WTC11 (cell line): ENCODE measurements at regions not wholly inside any gene's neighbourhood (a gene's known extent, or its start where the extent isn't known, plus 50 kb on each side); places are given as distances from the start of the nearest gene placed in this dataset.

Experiments used
- ATAC-seq: fragments of 200-7000 bp; cut with Tn5 transposase; 2 replicates; pipeline ENCODE4 v1.10.0; 2021; ENCODE audit warnings: mild to moderate bottlenecking, moderate library complexity
- CTCF ChIA-PET: fragments of 300-600 bp; sonication (Branson Sonifier 250); formaldehyde crosslinking; loops from one replicate; lab custom pipeline; 2021; ENCODE audit warnings: antibody characterized with exemption; lab: Charles Lee
- POLR2A ChIA-PET: fragments of 350-600 bp; sonication (Branson Sonifier 250); formaldehyde crosslinking; loops from one replicate; lab custom pipeline; 2021; ENCODE audit warnings: antibody characterized with exemption; lab: Charles Lee
- DNase-seq: peaks from one replicate; pipeline ENCODE4 v3.0.0; 2021; ENCODE audit warnings: low spot score
- H3K27ac Mint-ChIP-seq: 2 replicates; pipeline ENCODE4 v1.8.0; 2021; ENCODE audit warnings: mixed read lengths
- H3K27me3 Mint-ChIP-seq: 2 replicates; pipeline ENCODE4 v1.8.0; 2021; ENCODE audit warnings: low read depth, mild to moderate bottlenecking, moderate library complexity, mixed read lengths
- H3K36me3 Mint-ChIP-seq: 2 replicates; pipeline ENCODE4 v1.8.0; 2021; ENCODE audit warnings: mixed read lengths
- H3K4me1 Mint-ChIP-seq: 2 replicates; pipeline ENCODE4 v1.8.0; 2022; ENCODE audit warnings: mixed read lengths
- H3K4me3 Mint-ChIP-seq: 2 replicates; pipeline ENCODE4 v1.8.0; 2021; ENCODE audit warnings: mild to moderate bottlenecking, moderate library complexity, mixed read lengths
- H3K9me3 Mint-ChIP-seq: 2 replicates; pipeline ENCODE4 v1.8.0; 2021; ENCODE audit warnings: mixed read lengths
- ATF2 ChIP-seq: sonication (generic); formaldehyde crosslinking; IDR thresholded peaks from 2 replicates; pipeline ENCODE4 v1.8.1; 2022; ENCODE audit warnings: low read depth, missing genetic modification reagents, borderline replicate concordance
- ATF6 ChIP-seq: sonication (generic); formaldehyde crosslinking; IDR thresholded peaks from 2 replicates; pipeline ENCODE4 v1.8.1; 2023; ENCODE audit warnings: mild to moderate bottlenecking, missing genetic modification reagents
- CREB1 ChIP-seq: sonication (generic); formaldehyde crosslinking; IDR thresholded peaks from 2 replicates; pipeline ENCODE4 v1.8.0; 2023; ENCODE audit warnings: mild to moderate bottlenecking, missing genetic modification reagents
- ELF4 ChIP-seq: sonication (generic); formaldehyde crosslinking; IDR thresholded peaks from 2 replicates; pipeline ENCODE4 v1.8.1; 2022; ENCODE audit warnings: low read depth, mild to moderate bottlenecking, moderate library complexity, missing genetic modification reagents
- EMX1 ChIP-seq: fragments of 250-450 bp; sonication (Bioruptor Pico); IDR thresholded peaks from 2 replicates; pipeline ENCODE4 v1.8.0; 2021; ENCODE audit warnings: mild to moderate bottlenecking
- ESRRA ChIP-seq: sonication (generic); formaldehyde crosslinking; IDR thresholded peaks from 2 replicates; pipeline ENCODE4 v1.8.1; 2022; ENCODE audit warnings: mild to moderate bottlenecking, missing genetic modification reagents, borderline replicate concordance
- FOXK1 ChIP-seq: sonication (generic); formaldehyde crosslinking; IDR thresholded peaks from 2 replicates; pipeline ENCODE4 v1.8.0; 2022; ENCODE audit warnings: mild to moderate bottlenecking, moderate library complexity, missing genetic modification reagents
- HMGA2 ChIP-seq: fragments of 250-450 bp; sonication (Bioruptor Pico); IDR thresholded peaks from 2 replicates; pipeline ENCODE4 v1.4.0; 2021; ENCODE audit warnings: mild to moderate bottlenecking, moderate library complexity
- IRF1 ChIP-seq: sonication (generic); formaldehyde crosslinking; IDR thresholded peaks from 2 replicates; pipeline ENCODE4 v1.8.0; 2023; ENCODE audit warnings: missing genetic modification reagents
- MXD4 ChIP-seq: fragments of 250-450 bp; sonication (Bioruptor Pico); IDR thresholded peaks from 2 replicates; pipeline ENCODE4 v1.8.0; 2021; ENCODE audit warnings: mild to moderate bottlenecking, moderate library complexity, borderline replicate concordance
- TCF7 ChIP-seq: sonication (generic); formaldehyde crosslinking; IDR thresholded peaks from 2 replicates; pipeline ENCODE4 v1.8.0; 2022; ENCODE audit warnings: mild to moderate bottlenecking, low read depth, missing genetic modification reagents, moderate library complexity
- TEAD1 ChIP-seq: sonication (generic); formaldehyde crosslinking; IDR thresholded peaks from 2 replicates; pipeline ENCODE4 v1.8.0; 2022; ENCODE audit warnings: mild to moderate bottlenecking, missing genetic modification reagents
- ZBTB43 ChIP-seq: sonication (generic); formaldehyde crosslinking; IDR thresholded peaks from 2 replicates; pipeline ENCODE4 v1.8.1; 2023; ENCODE audit warnings: mild to moderate bottlenecking, missing genetic modification reagents
- ZMAT4 ChIP-seq: fragments of 250-450 bp; sonication (Bioruptor Pico); IDR thresholded peaks from 2 replicates; pipeline ENCODE4 v1.9.0; 2021; ENCODE audit warnings: mild to moderate bottlenecking
- ZNF219 ChIP-seq: sonication (generic); formaldehyde crosslinking; IDR thresholded peaks from 2 replicates; pipeline ENCODE4 v1.8.0; 2023; ENCODE audit warnings: missing genetic modification reagents, mild to moderate bottlenecking, borderline replicate concordance
- ZNF416 ChIP-seq: fragments of 250-450 bp; sonication (Bioruptor Pico); IDR thresholded peaks from 2 replicates; pipeline ENCODE4 v1.9.0; 2021; ENCODE audit warnings: mild to moderate bottlenecking, inconsistent platforms
- ZNF512 ChIP-seq: sonication (generic); formaldehyde crosslinking; IDR thresholded peaks from 2 replicates; pipeline ENCODE4 v1.8.1; 2022; ENCODE audit warnings: missing genetic modification reagents, borderline replicate concordance
- ZNF532 ChIP-seq: fragments of 250-450 bp; sonication (Bioruptor Pico); IDR thresholded peaks from 2 replicates; pipeline ENCODE4 v1.9.0; 2021; ENCODE audit warnings: mild to moderate bottlenecking, borderline replicate concordance
- ZNF671 ChIP-seq: fragments of 250-450 bp; sonication (Bioruptor Pico); IDR thresholded peaks from 2 replicates; pipeline ENCODE4 v1.8.0; 2021; ENCODE audit warnings: mild to moderate bottlenecking

- CTCF ChIA-PET = interaction anchor here (0.7 kb wide), 1 partner anchor 91 kb away, joined by 3 read pairs; no protein-coding TSS in a partner anchor
- TF ChIP-seq ZNF671 (CRISPR knock-in tag) (no peak), ZMAT4 (CRISPR knock-in tag) (no peak), MXD4 (CRISPR knock-in tag) (no peak), ZNF532 (CRISPR knock-in tag) (no peak), TEAD1 (no peak), ZNF219 (CRISPR knock-in tag) (no peak), TCF7 (CRISPR knock-in tag) (no peak), ZNF416 (CRISPR knock-in tag) (no peak), HMGA2 (CRISPR knock-in tag) (no peak), ZNF512 (CRISPR knock-in tag) (no peak), IRF1 (CRISPR knock-in tag) (no peak), ATF2 (CRISPR knock-in tag) (no peak), FOXK1 (CRISPR knock-in tag) (no peak), ATF6 (CRISPR knock-in tag) (no peak), ELF4 (no peak), EMX1 (CRISPR knock-in tag) (no peak), ZBTB43 (CRISPR knock-in tag) (no peak), ESRRA (no peak), CREB1 (CRISPR knock-in tag) (no peak)
- TF ChIP-seq, all 79 proteins: peak for 0
- no peak overlapping the region for H3K27ac Mint-ChIP-seq
- no peak for DNase-seq
- H3K36me3 Mint-ChIP-seq = no peaks in the 10 kb centered on the region
- no peak for ATAC-seq
- H3K27me3 Mint-ChIP-seq = no peaks in the 10 kb centered on the region
- no peak overlapping the region for H3K4me3 Mint-ChIP-seq
- no peaks in the 10 kb centered on the region for H3K4me1 Mint-ChIP-seq
- POLR2A ChIA-PET = no interaction called here
- no peaks in the 10 kb centered on the region for H3K9me3 Mint-ChIP-seq
These were observed 356.7 kb downstream of the STIM2 start for GRCh38 chr4:27217261-27217769.
